ENCODE measurements at regions not wholly inside any gene's neighbourhood (a gene's known extent, or its start where the extent isn't known, plus 50 kb on each side); places are given as distances from the start of the nearest gene placed in this dataset.

- intact Hi-C loops (cut with micrococcal nuclease): no loop called here
These were observed 135.7 kb upstream of the PROX1 start for GRCh38 chr1:213852107-213852506.

GRCh38 chr1:213858581-213858980 is 129.2 kb upstream of the PROX1 start:
- intact Hi-C loops (cut with micrococcal nuclease): no loop called here

DNA sequence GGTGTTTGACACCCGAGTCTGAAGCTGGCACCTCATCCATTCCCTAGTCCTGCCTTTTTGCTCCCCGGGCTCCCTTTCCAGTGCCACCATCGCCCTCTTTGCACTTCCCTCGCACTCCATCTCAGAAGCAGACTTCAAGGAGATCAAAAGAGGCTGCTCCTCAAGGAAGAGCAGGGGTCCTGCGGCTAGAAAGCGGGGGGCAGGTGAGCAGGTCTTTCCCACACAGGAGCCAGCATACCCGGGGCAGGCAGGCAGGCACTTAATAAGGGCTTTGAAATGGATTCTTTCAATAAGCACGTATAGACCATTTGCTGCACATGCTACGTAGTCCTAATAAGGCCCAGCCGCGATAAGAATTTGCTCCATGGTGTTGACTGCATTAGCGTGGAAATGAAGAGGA is 125.9 kb upstream of the PROX1 start:
- intact Hi-C loops (cut with micrococcal nuclease): no loop called here

DNA sequence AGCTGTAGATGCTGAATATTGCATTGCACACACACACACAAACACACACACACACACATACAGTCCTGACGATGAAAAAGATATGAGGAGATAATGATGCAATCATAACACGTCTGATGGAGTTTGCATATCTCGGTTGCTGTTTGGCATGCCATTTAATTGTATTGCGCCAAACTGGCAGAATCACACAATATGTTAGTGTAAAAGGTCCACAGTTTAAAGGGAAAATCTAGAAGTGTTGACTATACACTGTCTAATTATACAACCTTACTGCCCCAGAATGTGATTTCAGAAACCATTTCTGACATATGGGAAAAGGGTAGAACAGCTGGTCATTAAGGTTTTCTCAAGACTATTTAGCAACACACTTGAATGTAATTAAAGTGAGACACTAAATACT is 123.7 kb upstream of the PROX1 start:
- intact Hi-C loops (cut with micrococcal nuclease): no loop called here

DNA sequence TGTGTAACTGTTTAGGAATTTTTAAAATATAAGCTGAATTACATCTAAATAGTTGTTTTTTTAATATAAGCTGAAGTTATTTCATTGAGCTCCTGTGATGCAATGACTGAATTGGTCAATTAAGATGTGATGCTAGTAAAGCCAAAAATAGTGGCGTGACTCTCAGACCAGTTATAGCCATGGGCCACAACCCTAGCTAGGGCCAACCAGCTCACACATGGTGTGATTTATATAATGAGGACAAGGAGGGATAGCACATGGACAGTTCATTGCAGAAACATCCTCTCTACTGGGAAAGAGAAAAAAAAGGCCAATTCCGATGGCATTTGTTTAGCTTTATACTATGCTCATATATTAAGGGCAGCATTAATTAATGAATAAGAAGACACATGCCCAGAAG is 119.3 kb upstream of the PROX1 start:
- intact Hi-C loops (cut with micrococcal nuclease): no loop called here

DNA sequence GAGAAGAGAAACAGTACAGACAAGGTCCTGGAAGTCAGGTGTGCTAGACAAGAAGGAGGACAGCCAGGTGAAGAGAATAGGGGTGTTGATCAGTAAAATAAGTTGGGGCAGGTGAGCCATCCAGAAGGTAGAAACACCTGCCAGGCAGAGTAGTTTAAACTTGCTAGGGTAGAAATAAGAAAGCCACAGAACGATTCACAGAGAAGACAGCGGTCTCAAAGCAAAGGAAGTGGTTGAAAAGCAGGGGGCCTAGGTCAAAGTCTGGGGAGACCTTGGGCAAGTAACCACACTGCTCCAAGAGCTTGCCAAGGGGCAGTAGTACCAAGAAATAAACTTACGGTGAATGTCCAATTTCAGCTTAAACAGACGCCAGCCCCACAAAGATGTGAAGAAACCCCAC is 116.6 kb upstream of the PROX1 start:
- intact Hi-C loops (cut with micrococcal nuclease): no loop called here

GRCh38 chr1:213874789-213875188 is 113.0 kb upstream of the PROX1 start:
- intact Hi-C loops (cut with micrococcal nuclease): no loop called here

DNA sequence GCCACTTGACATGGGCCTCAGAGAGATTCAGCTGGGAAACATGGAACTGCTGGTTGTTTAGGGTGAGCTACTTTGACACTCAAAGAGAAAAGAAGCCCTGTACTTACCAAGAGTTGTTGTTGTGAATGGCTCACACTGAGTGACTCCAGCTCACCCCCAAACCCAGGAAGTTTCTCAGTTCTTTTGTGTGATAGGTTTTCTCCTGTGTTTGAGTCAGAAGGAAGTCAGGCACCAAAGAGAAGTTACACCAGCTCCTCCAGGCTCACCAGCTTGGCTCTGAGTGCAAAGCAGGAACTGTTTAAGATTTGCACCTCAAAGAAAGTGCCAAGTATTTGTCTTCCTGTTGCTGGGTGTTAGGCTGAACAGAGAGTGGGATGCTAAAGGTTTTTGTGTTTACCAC is 111.2 kb upstream of the PROX1 start:
- intact Hi-C loops (cut with micrococcal nuclease): no loop called here

DNA sequence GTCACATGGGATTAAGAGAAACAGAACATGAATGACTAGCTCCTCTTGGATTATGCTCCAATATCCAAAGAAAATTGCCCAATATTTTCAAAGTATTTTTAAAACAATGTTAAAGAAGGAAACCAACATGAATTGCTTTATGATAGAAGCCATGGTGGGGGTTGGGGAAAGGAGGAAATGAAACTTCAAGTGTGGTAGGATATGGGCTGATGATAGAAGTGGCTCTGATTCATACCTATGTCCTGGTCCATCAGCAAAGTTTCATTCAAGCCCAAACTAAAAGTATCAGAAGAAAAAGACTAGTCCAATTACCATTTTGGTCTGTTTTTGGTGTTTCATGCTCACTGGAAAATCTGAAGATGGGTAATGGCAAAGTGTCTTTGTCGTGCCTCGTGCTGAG is 104.2 kb upstream of the PROX1 start:
- intact Hi-C loops (cut with micrococcal nuclease): no loop called here

- intact Hi-C loops (cut with micrococcal nuclease): no loop called here
These were observed 103.4 kb upstream of the PROX1 start for GRCh38 chr1:213884402-213884801.

- intact Hi-C loops (cut with micrococcal nuclease): no loop called here
These were observed 102.8 kb upstream of the PROX1 start for GRCh38 chr1:213884942-213885341.

DNA sequence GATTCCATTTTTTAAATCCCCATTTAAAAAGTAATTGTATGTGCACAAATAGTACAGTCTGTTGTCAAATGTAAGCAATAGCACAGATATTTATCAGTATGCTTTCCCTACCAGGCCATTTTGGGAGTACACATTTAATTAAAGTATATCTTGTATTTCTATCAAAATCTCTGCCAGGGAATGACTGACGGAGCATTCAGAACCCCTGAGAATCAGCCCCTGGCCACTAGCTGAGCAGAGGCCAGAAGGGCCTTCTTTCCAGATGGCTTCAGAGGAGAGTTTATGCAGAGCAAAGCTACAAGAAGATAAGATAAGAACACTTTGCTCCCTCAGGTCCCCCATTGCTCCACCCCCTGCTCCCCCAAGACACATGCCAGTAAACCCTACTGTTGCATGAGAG is 99.9 kb upstream of the PROX1 start:
- intact Hi-C loops (cut with micrococcal nuclease): no loop called here

- intact Hi-C loops (cut with micrococcal nuclease): no loop called here
These were observed 95.5 kb upstream of the PROX1 start for GRCh38 chr1:213891989-213892902.

- intact Hi-C loops (cut with micrococcal nuclease): no loop called here
These were observed 89.1 kb upstream of the PROX1 start for GRCh38 chr1:213898684-213899083.

DNA sequence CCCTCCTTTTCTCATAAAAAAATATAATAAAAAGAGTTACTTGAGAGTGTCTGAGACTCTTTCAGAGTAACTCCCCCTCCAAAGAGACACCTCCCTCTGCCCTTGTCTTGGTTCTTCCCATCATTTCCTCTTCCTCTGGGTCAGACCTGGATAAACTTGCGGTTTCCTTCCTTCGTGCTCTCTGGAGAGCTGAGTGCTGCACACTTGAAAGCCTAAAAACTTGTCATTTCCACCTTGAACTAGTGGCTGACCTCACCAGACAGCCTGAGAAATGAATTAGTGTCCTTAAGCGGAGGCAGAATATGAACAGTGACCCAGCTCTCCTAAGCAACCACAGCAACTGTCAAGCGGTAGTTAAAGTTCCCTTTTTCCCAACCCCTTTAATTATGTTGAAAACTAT is 88.4 kb upstream of the PROX1 start:
- intact Hi-C loops (cut with micrococcal nuclease): no loop called here

GRCh38 chr1:213905344-213905743 is 82.4 kb upstream of the PROX1 start:
- intact Hi-C loops (cut with micrococcal nuclease): no loop called here

DNA sequence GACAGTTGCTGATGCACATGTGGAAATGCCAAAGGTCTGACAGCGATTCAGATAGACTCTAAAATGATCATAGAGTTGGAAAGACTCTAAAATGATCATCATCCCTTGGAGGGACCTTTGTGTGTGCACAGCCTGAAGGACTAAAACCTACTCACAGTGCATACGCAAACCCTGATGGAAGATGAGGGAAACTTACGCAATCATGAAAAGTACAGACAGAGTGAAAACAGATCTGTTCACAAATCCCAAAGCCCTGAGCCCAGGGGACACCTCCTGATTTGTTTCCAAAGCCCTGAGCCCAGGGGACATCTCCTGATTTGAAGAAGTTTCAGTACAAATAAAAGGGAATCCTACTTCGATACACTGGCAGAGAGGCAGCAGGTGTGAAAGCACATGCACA is 79.3 kb upstream of the PROX1 start:
- intact Hi-C loops (cut with micrococcal nuclease): no loop called here

GRCh38 chr1:213914392-213914791 is 73.4 kb upstream of the PROX1 start:
- intact Hi-C loops (cut with micrococcal nuclease): no loop called here

- intact Hi-C loops (cut with micrococcal nuclease): no loop called here
These were observed 66.5 kb upstream of the PROX1 start for GRCh38 chr1:213921311-213921710.

DNA sequence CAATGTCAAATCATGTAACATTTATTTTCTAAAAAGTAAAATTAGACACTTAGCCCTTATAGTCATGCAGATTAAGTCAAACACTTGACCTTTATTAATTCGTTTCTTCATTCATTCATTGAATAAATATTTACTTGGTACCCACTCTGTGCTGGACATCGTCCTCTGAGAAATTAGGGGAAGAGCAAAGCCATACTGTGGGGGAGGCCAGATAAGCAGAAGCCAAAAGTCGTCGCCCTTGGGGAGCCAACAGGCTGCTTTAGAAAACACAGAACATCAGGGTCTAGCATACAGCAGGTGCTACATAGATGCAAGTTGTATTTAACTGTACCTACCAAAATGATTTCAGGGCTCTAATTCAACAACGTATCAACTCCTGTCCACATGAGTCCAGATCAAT is 66.1 kb upstream of the PROX1 start:
- intact Hi-C loops (cut with micrococcal nuclease): no loop called here

- intact Hi-C loops (cut with micrococcal nuclease): no loop called here
These were observed 62.1 kb upstream of the PROX1 start for GRCh38 chr1:213925531-213926182.

- intact Hi-C loops (cut with micrococcal nuclease): no loop called here
These were observed 59.9 kb upstream of the PROX1 start for GRCh38 chr1:213927846-213928245.

- intact Hi-C loops (cut with micrococcal nuclease): no loop called here
These were observed 58.4 kb upstream of the PROX1 start for GRCh38 chr1:213929398-213929797.

Measured in T-helper 2 cell treated with Interferon-gamma antibody and Interleukin-4, amounts not matched to agents 100 ng/mL and 5 ng/mL, for 36 hours (primary cell).